B cell (primary cell): ENCODE measurements at regions not wholly inside any gene's neighbourhood (a gene's known extent, or its start where the extent isn't known, plus 50 kb on each side); places are given as distances from the start of the nearest gene placed in this dataset.

Experiments used
- CTCF ChIP-seq: fragments of 200-600 bp; IDR thresholded peaks from one replicate; pipeline ENCODE4 v1.8.0; 2022; ENCODE audit warnings: antibody characterized with exemption, mild to moderate bottlenecking
- EZH2 ChIP-seq: IDR thresholded peaks from 2 replicates; pipeline ENCODE4 v1.6.1; 2012; ENCODE audit warnings: borderline replicate concordance, low read depth, mild to moderate bottlenecking, moderate library complexity, low read length; ENCODE audit not compliant: insufficient read depth, poor library complexity, severe bottlenecking

- TF ChIP-seq CTCF (no peak), EZH2 (no peak)
Observed at GRCh38 chr12:92215358-92215757, 69.7 kb upstream of the BTG1 start.
